Thoracic aorta (tissue), 2 donors: ENCODE measurements at regions not wholly inside any gene's neighbourhood (a gene's known extent, or its start where the extent isn't known, plus 50 kb on each side); places are given as distances from the start of the nearest gene placed in this dataset.

ENCODE experiments used
- ATAC-seq: fragments of 150-250 bp; one replicate; pipeline ENCODE4 v1.8.0; 2017; ENCODE audit warnings: low read depth; ENCODE audit not compliant: insufficient number of reproducible peaks, low FRiP score
- DNase-seq: peaks from one replicate; pipeline ENCODE4 v3.0.0-alpha.2; 2020; ENCODE audit warnings: low spot score
- H3K27ac ChIP-seq, 2 donors: fragments of 200-600 bp; sonication (generic); 1 replicate in 1 of 2; 2 replicates in 1 of 2; pipeline ENCODE4 v1.5.1; 2016; ENCODE audit warnings: mild to moderate bottlenecking in 2 of 2, moderate library complexity in 2 of 2
- H3K27me3 ChIP-seq: fragments of 200-600 bp; sonication (generic); replicated peaks from 2 replicates; pipeline ENCODE4 v1.6.0; 2016; ENCODE audit warnings: mild to moderate bottlenecking; ENCODE audit not compliant: insufficient read depth
- H3K36me3 ChIP-seq: fragments of 200-600 bp; sonication (generic); one replicate; pipeline ENCODE4 v1.5.1; 2016
- H3K4me1 ChIP-seq, 2 donors: fragments of 200-600 bp; sonication (generic); 1 replicate in 1 of 2; 2 replicates in 1 of 2; pipeline versions ENCODE4 v1.5.1 to v1.6.0; 2016; ENCODE audit warnings: low read depth in 2 of 2, mild to moderate bottlenecking in 1 of 2; ENCODE audit not compliant: control insufficient read depth in 1 of 2
- H3K4me3 ChIP-seq: fragments of 200-600 bp; sonication (generic); 2 replicates; pipeline ENCODE4 v1.5.1; 2016; ENCODE audit warnings: mild to moderate bottlenecking
- H3K9me3 ChIP-seq: fragments of 200-600 bp; sonication (generic); 2 replicates; pipeline ENCODE4 v1.5.1; 2016
- TF ChIP-seq, protein P1 (sequence below): fragments of 200-600 bp; sonication (generic); IDR thresholded peaks from one replicate; pipeline ENCODE4 v1.5.1; 2019; ENCODE audit warnings: antibody characterized with exemption

DNA sequence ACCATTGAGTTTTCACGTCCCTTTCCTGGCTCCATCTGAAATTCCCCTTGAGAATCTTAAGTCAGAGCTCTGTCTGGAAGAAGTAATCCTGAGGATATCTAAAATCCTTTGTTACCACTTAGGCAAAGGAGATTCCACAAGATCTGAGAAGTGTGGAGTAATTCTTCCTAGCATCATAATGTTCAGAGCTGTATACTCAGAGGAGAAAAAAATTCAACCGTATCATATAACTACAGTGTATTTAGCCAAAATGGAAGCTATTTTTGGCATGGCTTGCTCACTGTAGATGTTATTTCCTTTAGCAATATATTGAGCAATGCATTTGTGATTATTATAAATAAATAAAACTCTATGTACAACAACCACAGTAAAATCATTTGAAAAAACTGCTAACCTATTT is 1858.4 kb downstream of the EFNA5 start:
- Histone ChIP-seq H3K4me3 (no peak overlapping the region), H3K9me3 (no peaks in the 10 kb centered on the region), H3K4me1 (peaks cover 12 to 24% of the 10 kb centered on the region in 2 donors), H3K27ac (no peak overlapping the region), H3K36me3 (no peaks in the 10 kb centered on the region), H3K27me3 (no peaks in the 10 kb centered on the region)
- DNase-seq = no peak
- ATAC-seq = no peak
- TF ChIP-seq, protein P1, sequence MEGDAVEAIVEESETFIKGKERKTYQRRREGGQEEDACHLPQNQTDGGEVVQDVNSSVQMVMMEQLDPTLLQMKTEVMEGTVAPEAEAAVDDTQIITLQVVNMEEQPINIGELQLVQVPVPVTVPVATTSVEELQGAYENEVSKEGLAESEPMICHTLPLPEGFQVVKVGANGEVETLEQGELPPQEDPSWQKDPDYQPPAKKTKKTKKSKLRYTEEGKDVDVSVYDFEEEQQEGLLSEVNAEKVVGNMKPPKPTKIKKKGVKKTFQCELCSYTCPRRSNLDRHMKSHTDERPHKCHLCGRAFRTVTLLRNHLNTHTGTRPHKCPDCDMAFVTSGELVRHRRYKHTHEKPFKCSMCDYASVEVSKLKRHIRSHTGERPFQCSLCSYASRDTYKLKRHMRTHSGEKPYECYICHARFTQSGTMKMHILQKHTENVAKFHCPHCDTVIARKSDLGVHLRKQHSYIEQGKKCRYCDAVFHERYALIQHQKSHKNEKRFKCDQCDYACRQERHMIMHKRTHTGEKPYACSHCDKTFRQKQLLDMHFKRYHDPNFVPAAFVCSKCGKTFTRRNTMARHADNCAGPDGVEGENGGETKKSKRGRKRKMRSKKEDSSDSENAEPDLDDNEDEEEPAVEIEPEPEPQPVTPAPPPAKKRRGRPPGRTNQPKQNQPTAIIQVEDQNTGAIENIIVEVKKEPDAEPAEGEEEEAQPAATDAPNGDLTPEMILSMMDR = no peak

DNA sequence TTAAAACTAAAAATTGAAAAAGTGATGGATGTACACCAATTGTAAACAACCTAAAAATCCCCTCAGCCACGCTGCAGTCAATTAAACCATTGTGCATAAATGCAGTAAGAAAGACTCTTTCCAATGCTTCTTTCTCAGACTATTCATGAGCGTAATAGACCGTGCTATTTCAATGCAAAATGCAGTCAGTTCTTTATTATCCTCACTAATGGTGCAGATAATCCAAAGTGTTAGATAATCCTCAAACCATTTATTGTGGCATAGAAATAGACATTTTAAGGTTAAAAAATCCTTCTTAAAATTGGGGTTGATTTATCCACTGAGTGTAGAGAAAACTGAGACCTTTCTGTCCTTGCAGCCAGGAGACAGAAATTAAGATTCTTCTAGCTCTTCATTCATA is 1862.8 kb downstream of the EFNA5 start:
- Histone ChIP-seq H3K9me3 (no peaks in the 10 kb centered on the region), H3K4me3 (no peak overlapping the region), H3K27me3 (no peaks in the 10 kb centered on the region), H3K4me1 (peaks cover 32 to 42% of the 10 kb centered on the region in 2 donors), H3K27ac (no peak overlapping the region), H3K36me3 (no peaks in the 10 kb centered on the region)
- DNase-seq (no peak), ATAC-seq (no peak)
- TF ChIP-seq, protein P1 = no peak

DNA sequence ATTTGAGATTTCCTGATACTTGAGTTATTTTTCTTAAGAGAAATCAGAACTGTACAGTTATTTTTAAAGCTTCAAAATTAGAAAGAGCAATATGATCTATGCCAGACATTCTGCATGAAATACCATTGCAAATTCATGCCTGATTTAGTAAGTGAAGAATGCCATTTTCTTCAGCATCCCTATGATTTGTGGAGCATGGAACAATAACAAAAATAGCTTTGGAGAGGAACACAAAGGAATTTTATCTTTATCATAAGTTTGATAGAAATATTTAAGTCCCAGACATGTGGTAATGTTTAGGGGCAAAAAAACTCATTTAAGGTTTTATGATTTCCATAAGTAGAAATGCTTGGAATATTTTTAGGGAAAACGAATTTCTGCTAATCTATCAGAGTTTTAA is 1863.4 kb downstream of the EFNA5 start:
- Histone ChIP-seq H3K27me3 (no peaks in the 10 kb centered on the region), H3K4me1 (peaks cover 32 to 42% of the 10 kb centered on the region in 2 donors), H3K27ac (no peak overlapping the region), H3K36me3 (no peaks in the 10 kb centered on the region), H3K4me3 (no peak overlapping the region), H3K9me3 (no peaks in the 10 kb centered on the region)
- DNase-seq = no peak
- no peak for ATAC-seq
- TF ChIP-seq, protein P1 = no peak

DNA sequence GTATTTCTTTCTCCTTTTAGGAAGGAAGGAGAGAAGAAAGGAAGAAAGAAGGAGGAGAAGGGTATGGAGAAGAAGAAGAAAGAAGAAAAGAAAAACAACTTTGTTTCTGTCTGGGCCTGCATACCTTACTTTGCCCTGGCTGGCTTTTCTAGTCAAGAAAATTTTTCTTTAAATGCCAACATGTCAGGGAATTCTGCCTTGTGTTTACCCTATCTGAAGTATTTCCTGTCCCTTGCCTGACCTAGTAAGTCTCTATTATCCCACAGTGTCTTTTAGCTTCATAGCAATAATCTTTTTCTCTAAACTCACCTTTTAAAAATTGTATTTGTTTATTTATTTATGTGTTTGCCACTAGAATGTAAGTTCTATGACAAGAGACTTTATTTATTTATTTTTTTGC is 1864.1 kb downstream of the EFNA5 start:
- peak overlapping the region; percentile 35 to 66 for H3K27ac ChIP-seq
- ATAC-seq (no peak), DNase-seq (no peak)
- no peaks in the 10 kb centered on the region for H3K27me3 ChIP-seq
- H3K9me3 ChIP-seq = no peaks in the 10 kb centered on the region
- H3K4me1 ChIP-seq = peaks cover 32 to 42% of the 10 kb centered on the region in 2 donors
- TF ChIP-seq, protein P1 = no peak
- no peaks in the 10 kb centered on the region for H3K36me3 ChIP-seq
- peak overlapping the region; percentile 37 for H3K4me3 ChIP-seq

DNA sequence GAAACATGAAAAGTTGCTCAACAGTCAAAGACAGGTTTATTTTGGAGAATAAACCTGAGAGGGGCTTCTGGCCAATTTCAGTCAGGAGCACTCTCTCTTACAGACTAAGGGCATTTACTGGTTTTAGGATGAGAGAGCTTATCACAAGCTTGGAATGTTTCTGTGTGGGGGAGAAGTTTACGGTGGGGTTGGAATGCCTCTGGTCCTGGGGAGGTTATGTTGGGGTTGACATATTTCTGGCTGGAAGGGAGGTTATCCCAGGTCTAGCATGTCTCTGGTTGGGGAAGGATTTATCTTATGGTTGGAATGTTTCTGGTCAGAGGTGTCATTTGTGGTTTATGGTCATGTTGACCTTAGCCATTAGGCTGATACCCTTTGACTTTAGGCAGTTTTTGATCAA is 1867.3 kb downstream of the EFNA5 start:
- Histone ChIP-seq H3K9me3 (no peaks in the 10 kb centered on the region), H3K27ac (no peak overlapping the region), H3K27me3 (no peaks in the 10 kb centered on the region), H3K36me3 (no peaks in the 10 kb centered on the region), H3K4me3 (no peak overlapping the region), H3K4me1 (peaks cover 24 to 28% of the 10 kb centered on the region in 2 donors)
- DNase-seq (no peak), ATAC-seq (no peak)
- TF ChIP-seq, protein P1 = no peak
